SJSA1 (cell line): ENCODE measurements at regions not wholly inside any gene's neighbourhood (a gene's known extent, or its start where the extent isn't known, plus 50 kb on each side); places are given as distances from the start of the nearest gene placed in this dataset.
"Not testable (repeated sequence)": the region's sequence is repeated elsewhere in the genome, so short reads cannot be mapped to it uniquely, and the experiment has no call there.

Experiments
- DNase-seq, 2 experiments: peaks; one replicate each; pipeline ENCODE4 v3.0.0-alpha.2; 2015 to 2020; ENCODE audit warnings: low spot score in 2 of 2, low read depth in 1 of 2
- H3K27ac ChIP-seq: fragments of 250-450 bp; sonication (Bioruptor Pico); 2 replicates; pipeline ENCODE4 v1.5.1; 2020; ENCODE audit warnings: mild to moderate bottlenecking, moderate library complexity
- H3K27me3 ChIP-seq: fragments of 250-450 bp; sonication (Bioruptor Pico); replicated peaks from 2 replicates; pipeline ENCODE4 v1.5.1; 2020; ENCODE audit warnings: mild to moderate bottlenecking, moderate library complexity
- H3K36me3 ChIP-seq: fragments of 250-450 bp; sonication (Bioruptor Pico); 2 replicates; pipeline ENCODE4 v1.5.1; 2020; ENCODE audit warnings: mild to moderate bottlenecking
- H3K4me1 ChIP-seq: fragments of 250-450 bp; sonication (Bioruptor Pico); replicated peaks from 2 replicates; pipeline ENCODE4 v1.6.1; 2021; ENCODE audit warnings: mild to moderate bottlenecking
- H3K4me3 ChIP-seq: fragments of 250-450 bp; sonication (Bioruptor Pico); 2 replicates; pipeline ENCODE4 v1.5.1; 2020; ENCODE audit warnings: mild to moderate bottlenecking
- H3K9me3 ChIP-seq: fragments of 250-450 bp; sonication (Bioruptor Pico); replicated peaks from 2 replicates; pipeline ENCODE4 v1.5.1; 2020; ENCODE audit warnings: mild to moderate bottlenecking

- H3K9me3 ChIP-seq, H3K36me3 ChIP-seq, H3K4me3 ChIP-seq, DNase-seq, H3K27ac ChIP-seq, H3K27me3 ChIP-seq, H3K4me1 ChIP-seq: not testable (repeated sequence)
These were observed 698.2 kb downstream of the EFNB2 start for GRCh38 chr13:105837295-105837694.

DNA sequence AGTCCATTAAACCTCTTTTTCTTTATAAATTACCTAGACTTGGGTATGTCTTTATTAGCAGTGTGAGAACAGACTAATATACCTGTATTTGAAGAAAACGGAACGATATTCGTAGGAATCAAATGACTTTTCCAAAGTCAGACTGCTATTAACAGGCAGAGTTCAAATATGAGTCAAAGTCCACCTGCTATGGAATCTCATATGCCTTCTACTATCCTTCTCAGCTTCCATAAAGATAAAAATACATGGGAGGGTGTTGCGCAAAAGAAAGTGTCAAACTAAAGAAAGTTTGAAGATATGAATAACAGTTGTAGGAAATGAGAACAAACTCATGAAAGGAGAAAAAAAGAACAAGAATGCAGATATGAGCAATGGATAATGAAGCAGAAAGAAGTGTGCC is 704.6 kb downstream of the EFNB2 start:
- Histone ChIP-seq H3K27me3 (no peaks in the 10 kb centered on the region; the same call in 1 of the 2 replicates), H3K4me3 (no peak overlapping the region), H3K36me3 (no peaks in the 10 kb centered on the region), H3K9me3 (no peaks in the 10 kb centered on the region), H3K27ac (no peak overlapping the region), H3K4me1 (no peaks in the 10 kb centered on the region)
- no peak for DNase-seq

GRCh38 chr13:105827111-105827809 is 708.2 kb downstream of the EFNB2 start:
- Histone ChIP-seq H3K27me3 (no peaks in the 10 kb centered on the region; the same call in 1 of the 2 replicates), H3K27ac (no peak overlapping the region), H3K4me3 (no peak overlapping the region), H3K4me1 (no peaks in the 10 kb centered on the region), H3K9me3 (no peaks in the 10 kb centered on the region), H3K36me3 (no peaks in the 10 kb centered on the region)
- no peak for DNase-seq

DNA sequence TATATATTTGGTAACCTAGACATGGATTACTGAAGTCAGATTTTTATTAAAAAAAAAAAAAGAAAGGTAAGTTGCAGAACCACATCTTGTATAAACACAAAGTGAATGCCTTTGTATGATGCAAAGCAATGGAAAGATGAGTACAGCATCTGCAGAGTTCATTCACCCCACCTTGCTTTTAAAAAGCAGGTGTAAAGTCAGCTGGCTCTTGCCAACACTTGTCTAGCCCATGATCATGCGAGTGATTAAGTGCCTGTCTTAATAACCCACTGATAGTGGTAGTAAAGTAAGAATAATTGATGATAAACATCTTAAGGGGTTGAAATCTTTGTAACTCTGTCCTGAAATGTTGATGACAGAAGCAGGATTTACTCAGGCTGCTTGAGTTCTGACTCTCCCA is 710.4 kb downstream of the EFNB2 start:
- Histone ChIP-seq H3K4me1 (no peaks in the 10 kb centered on the region), H3K36me3 (no peaks in the 10 kb centered on the region), H3K9me3 (no peaks in the 10 kb centered on the region), H3K27me3 (no peaks in the 10 kb centered on the region; the same call in 1 of the 2 replicates), H3K4me3 (no peak overlapping the region), H3K27ac (no peak overlapping the region)
- DNase-seq, result no peak

DNA sequence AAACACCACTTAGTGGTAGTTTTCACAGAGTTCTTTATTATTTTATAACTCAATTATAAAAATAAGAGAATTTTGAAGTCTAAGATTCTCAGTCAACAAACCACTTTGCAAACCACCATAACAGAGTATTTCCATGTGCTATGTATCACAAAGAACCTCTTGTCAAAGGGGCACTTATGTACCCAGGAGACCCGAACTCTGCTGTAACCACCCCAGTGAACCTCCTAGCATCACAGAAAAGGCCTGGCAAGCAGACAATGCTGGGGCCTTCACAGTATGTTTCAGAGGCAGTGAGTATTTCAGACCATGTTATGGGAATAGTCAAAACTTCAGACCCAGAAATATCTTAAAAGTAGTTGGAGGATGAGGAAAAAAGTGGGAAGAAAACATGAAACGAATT is 714.1 kb downstream of the EFNB2 start:
- H3K27ac ChIP-seq, result no peak overlapping the region
- H3K27me3 ChIP-seq, result no peaks in the 10 kb centered on the region
- H3K36me3 ChIP-seq, result no peaks in the 10 kb centered on the region
- no peaks in the 10 kb centered on the region for H3K9me3 ChIP-seq
- H3K4me1 ChIP-seq, result no peaks in the 10 kb centered on the region
- DNase-seq, result no peak
- no peak overlapping the region for H3K4me3 ChIP-seq

GRCh38 chr13:105820415-105820814 is 715.0 kb downstream of the EFNB2 start:
- no peak overlapping the region for H3K27ac ChIP-seq
- DNase-seq, result no peak
- H3K27me3 ChIP-seq, result no peaks in the 10 kb centered on the region
- H3K4me3 ChIP-seq, result no peak overlapping the region
- no peaks in the 10 kb centered on the region for H3K36me3 ChIP-seq
- no peaks in the 10 kb centered on the region for H3K4me1 ChIP-seq
- H3K9me3 ChIP-seq, result no peaks in the 10 kb centered on the region

DNA sequence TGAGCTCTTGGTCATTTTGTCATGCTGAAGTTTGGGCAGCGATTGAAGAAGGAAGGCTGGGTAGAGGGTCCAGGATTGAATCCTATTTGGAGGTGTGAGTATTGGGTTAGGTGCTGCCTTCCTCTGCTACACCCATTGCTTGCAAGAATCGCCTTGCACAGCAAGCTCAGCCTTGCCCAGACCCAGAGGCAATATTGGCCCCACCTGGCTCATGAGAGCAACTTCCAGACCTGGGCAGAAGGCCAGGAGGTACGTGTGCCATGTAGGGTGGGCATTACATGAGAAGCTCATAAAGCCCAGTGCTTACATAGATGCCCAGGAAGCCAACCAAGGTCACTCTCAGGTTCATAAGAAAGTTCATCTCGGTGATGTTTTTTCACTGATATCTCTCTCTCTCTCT is 718.0 kb downstream of the EFNB2 start:
- Histone ChIP-seq H3K27ac (no peak overlapping the region), H3K27me3 (no peaks in the 10 kb centered on the region), H3K36me3 (no peaks in the 10 kb centered on the region), H3K9me3 (no peaks in the 10 kb centered on the region), H3K4me3 (no peak overlapping the region), H3K4me1 (no peaks in the 10 kb centered on the region)
- no peak for DNase-seq

- DNase-seq, result no peak
- Histone ChIP-seq H3K9me3 (no peaks in the 10 kb centered on the region), H3K36me3 (no peaks in the 10 kb centered on the region), H3K27ac (no peak overlapping the region), H3K4me3 (no peak overlapping the region), H3K4me1 (no peaks in the 10 kb centered on the region), H3K27me3 (no peaks in the 10 kb centered on the region; the same call in 1 of the 2 replicates)
These were observed 718.5 kb downstream of the EFNB2 start for GRCh38 chr13:105816994-105817393.

DNA sequence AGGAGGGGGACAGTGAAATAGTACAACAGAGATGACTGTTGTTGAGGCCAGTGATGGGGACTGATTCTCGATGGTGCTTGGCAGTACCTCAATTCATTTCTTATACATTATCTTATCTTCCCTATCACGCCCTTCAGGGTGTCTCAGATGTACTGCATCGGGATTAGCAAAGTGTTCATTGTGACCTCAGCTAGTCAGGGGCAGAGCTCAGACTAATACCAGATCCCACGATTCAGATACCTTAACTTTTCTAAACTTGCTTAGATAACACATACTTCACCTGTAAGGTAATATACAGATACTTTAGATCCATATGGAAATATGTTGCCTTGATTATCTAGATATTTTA is 720.6 kb downstream of the EFNB2 start:
- no peaks in the 10 kb centered on the region for H3K36me3 ChIP-seq
- no peak for DNase-seq
- H3K4me1 ChIP-seq, result no peaks in the 10 kb centered on the region
- no peaks in the 10 kb centered on the region for H3K9me3 ChIP-seq
- H3K27me3 ChIP-seq, result peaks cover 4% of the 10 kb centered on the region; the same call in 1 of the 2 replicates
- no peak overlapping the region for H3K27ac ChIP-seq
- H3K4me3 ChIP-seq, result no peak overlapping the region

- Histone ChIP-seq H3K4me1 (no peaks in the 10 kb centered on the region), H3K36me3 (no peaks in the 10 kb centered on the region), H3K9me3 (no peaks in the 10 kb centered on the region), H3K27me3 (peaks cover 4% of the 10 kb centered on the region; the same call in 1 of the 2 replicates), H3K27ac (no peak overlapping the region), H3K4me3 (no peak overlapping the region)
- DNase-seq, result no peak
These were observed 721.1 kb downstream of the EFNB2 start for GRCh38 chr13:105814219-105814901.

DNA sequence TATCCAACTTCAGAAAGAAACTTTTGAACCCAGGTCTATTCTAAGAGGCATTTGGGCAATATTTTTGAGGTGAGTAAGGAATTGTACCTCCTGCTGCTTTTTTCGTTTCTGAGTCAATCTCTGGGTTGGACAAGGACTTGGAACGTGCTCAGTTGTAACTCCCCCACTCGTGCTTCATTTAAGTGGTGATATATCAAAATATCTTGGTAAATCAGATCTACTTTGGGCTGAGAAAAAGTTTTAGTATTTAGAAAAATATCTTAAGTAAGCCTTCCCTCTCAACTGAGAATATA is 728.9 kb downstream of the EFNB2 start:
- Histone ChIP-seq H3K4me1 (no peaks in the 10 kb centered on the region), H3K27ac (no peak overlapping the region), H3K36me3 (no peaks in the 10 kb centered on the region), H3K4me3 (no peak overlapping the region), H3K27me3 (no peaks in the 10 kb centered on the region; the same call in 1 of the 2 replicates), H3K9me3 (no peaks in the 10 kb centered on the region)
- DNase-seq, result no peak

GRCh38 chr13:105805892-105806627 is 729.4 kb downstream of the EFNB2 start:
- no peaks in the 10 kb centered on the region for H3K27me3 ChIP-seq
- DNase-seq, result no peak
- H3K4me1 ChIP-seq, result no peaks in the 10 kb centered on the region
- H3K4me3 ChIP-seq, result no peak overlapping the region
- no peaks in the 10 kb centered on the region for H3K36me3 ChIP-seq
- no peak overlapping the region for H3K27ac ChIP-seq
- H3K9me3 ChIP-seq, result no peaks in the 10 kb centered on the region

- Histone ChIP-seq H3K4me1 (no peaks in the 10 kb centered on the region), H3K4me3 (no peak overlapping the region), H3K36me3 (no peaks in the 10 kb centered on the region), H3K27ac (no peak overlapping the region), H3K27me3 (no peaks in the 10 kb centered on the region), H3K9me3 (no peaks in the 10 kb centered on the region)
- DNase-seq, result no peak
These were observed 730.8 kb downstream of the EFNB2 start for GRCh38 chr13:105804561-105805190.

DNA sequence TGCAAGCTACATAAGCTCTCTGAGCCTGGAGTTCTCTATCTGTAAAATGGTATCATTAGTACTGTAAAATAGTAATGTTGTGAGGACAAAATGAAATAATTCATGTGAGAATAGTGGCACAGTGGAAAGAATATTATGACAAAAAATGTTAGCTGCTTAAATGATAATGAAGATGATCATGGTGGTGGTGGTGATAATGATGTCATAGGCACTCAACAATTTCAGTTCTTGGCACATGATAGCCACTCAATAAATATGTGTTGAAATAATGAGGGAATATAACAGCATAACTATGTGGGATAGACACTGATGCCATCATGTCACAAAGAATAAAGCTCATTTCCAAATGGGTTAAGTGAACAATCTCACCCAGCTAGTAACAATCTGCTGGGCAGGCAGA is 736.3 kb downstream of the EFNB2 start:
- Histone ChIP-seq H3K36me3 (no peaks in the 10 kb centered on the region), H3K27ac (no peak overlapping the region), H3K9me3 (no peaks in the 10 kb centered on the region), H3K4me1 (no peaks in the 10 kb centered on the region), H3K27me3 (no peaks in the 10 kb centered on the region), H3K4me3 (no peak overlapping the region)
- DNase-seq, result no peak
